ENCODE measurements at regions not wholly inside any gene's neighbourhood (a gene's known extent, or its start where the extent isn't known, plus 50 kb on each side); places are given as distances from the start of the nearest gene placed in this dataset.

DNA sequence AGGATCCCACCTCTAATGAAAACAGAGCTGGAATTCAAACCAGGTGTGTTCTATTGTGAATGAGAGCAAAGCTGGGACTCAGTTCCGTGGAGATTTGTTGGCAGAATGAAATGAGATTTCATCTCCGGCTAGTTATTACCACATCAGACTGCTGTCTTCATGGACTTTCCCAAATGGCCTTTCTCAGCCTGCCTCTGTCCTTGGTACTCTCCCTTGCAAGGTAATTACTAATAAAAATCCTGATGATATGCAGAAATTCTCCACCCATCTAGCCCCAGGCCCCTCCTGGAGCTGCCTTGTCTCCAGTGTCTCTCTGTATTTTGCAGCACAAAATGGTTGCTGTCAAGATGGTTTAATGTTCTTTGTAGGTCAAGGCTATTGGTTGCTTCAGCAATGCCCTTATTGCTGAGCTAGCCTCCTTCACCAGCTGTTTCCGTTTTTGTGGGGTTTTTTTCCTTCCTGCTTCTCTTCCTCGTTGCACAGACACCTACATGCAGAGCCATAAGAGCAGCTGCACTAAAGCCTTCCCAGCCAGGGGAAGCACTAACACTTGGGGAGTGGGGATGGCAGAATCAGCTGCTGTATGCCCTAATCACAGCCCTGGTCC is 185.0 kb upstream of the GHITM start:
- Histone ChIP-seq H3K36me3 (ENCODE audit: control insufficient read depth in 1 of 2, insufficient read depth in 2 of 2, low read length in 2 of 2) (no peaks in the 10 kb centered on the region), H3K9me3 (ENCODE audit: control insufficient read depth in 1 of 2, insufficient read depth in 1 of 2, low read depth in 1 of 2, low read length in 2 of 2) (no peaks in the 10 kb centered on the region), H4K20me1 (ENCODE audit: insufficient read depth) (no peaks in the 10 kb centered on the region), H3K4me2 (ENCODE audit: low read length) (no peak overlapping the region), H3K9ac (ENCODE audit: low read length) (no peak overlapping the region), H3K9me2 (ENCODE audit: insufficient read depth) (no peaks in the 10 kb centered on the region), H3K27ac (ENCODE audit: low read depth, low read length) (no peak overlapping the region), H3K4me1 (ENCODE audit: control insufficient read depth in 1 of 2, insufficient read depth in 2 of 2, low read length in 2 of 2) (no peaks in the 10 kb centered on the region), H3K4me3 (replicated peaks in 1 of 2; ENCODE audit: low read depth in 1 of 2, low read length in 2 of 2) (no peak overlapping the region), H3K79me2 (ENCODE audit: insufficient read depth, low read length) (no peaks in the 10 kb centered on the region), H3K27me3 (ENCODE audit: insufficient read depth, low read length) (peaks cover 6% of the 10 kb centered on the region), H2AFZ (ENCODE audit: low read depth, low read length, poor library complexity, severe bottlenecking) (no peak overlapping the region)
- CTCF ChIA-PET, result no interaction called here
- no peak for TF ChIP-seq ELF1 (IDR thresholded peaks at IDR 0.05; ENCODE audit: borderline replicate concordance, low read depth)
- no TSS peak for BruUV-seq (replicated peaks)
- RAD21 ChIA-PET (ENCODE audit: low non-redundant PET in 1 of 2, low total read pairs in 2 of 2, uncharacterized antibody in 2 of 2, unreplicated experiment in 2 of 2), result no interaction called here
- ATAC-seq, result no peak
- POLR2A ChIA-PET, result no interaction called here
- no peak for DNase-seq (ENCODE audit: low read depth, low spot score)
- intact Hi-C loops (cut with micrococcal nuclease), result no loop called here

DNA sequence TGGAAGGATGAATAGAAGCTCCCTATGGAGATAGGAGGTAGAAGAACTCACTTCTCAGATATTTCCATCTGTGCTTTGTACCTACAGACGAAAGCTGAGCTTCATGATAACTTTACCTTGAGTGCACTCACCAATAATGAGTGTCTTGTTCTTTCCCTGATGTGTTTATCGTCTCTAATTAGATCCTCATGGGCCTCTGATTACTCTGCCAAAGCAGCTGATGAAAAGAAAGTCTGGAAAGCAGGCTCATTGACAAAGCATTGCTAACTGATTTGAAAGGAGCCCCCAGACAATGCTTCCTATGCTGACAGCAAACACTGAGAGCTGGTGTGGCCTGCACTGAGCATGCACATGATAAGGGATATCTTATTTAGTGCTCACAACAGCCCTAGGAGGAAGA is 183.9 kb upstream of the GHITM start:
- CTCF ChIA-PET, result no interaction called here
- intact Hi-C loops (cut with micrococcal nuclease), result no loop called here
- H3K27ac ChIP-seq (ENCODE audit: low read depth, low read length), result no peak overlapping the region
- POLR2A ChIA-PET, result no interaction called here
- H3K4me1 ChIP-seq (ENCODE audit: control insufficient read depth in 1 of 2, insufficient read depth in 2 of 2, low read length in 2 of 2), result no peaks in the 10 kb centered on the region
- H3K4me2 ChIP-seq (ENCODE audit: low read length), result no peak overlapping the region
- DNase-seq (ENCODE audit: low read depth, low spot score), result no peak
- ATAC-seq, result no peak
- RAD21 ChIA-PET (ENCODE audit: low non-redundant PET in 1 of 2, low total read pairs in 2 of 2, uncharacterized antibody in 2 of 2, unreplicated experiment in 2 of 2), result no interaction called here
- H3K9me3 ChIP-seq (ENCODE audit: control insufficient read depth in 1 of 2, insufficient read depth in 1 of 2, low read depth in 1 of 2, low read length in 2 of 2), result no peaks in the 10 kb centered on the region
- H3K4me3 ChIP-seq (replicated peaks in 1 of 2; ENCODE audit: low read depth in 1 of 2, low read length in 2 of 2), result no peak overlapping the region
- H3K9me2 ChIP-seq (ENCODE audit: insufficient read depth), result no peaks in the 10 kb centered on the region
- H3K79me2 ChIP-seq (ENCODE audit: insufficient read depth, low read length), result no peaks in the 10 kb centered on the region
- H4K20me1 ChIP-seq (ENCODE audit: insufficient read depth), result no peaks in the 10 kb centered on the region
- H2AFZ ChIP-seq (ENCODE audit: low read depth, low read length, poor library complexity, severe bottlenecking), result no peak overlapping the region
- BruUV-seq (replicated peaks), result no TSS peak
- peaks cover 10% of the 10 kb centered on the region for H3K27me3 ChIP-seq (ENCODE audit: insufficient read depth, low read length)
- no peak for TF ChIP-seq YY1 (IDR thresholded peaks at IDR 0.05; ENCODE audit: extremely low read depth, insufficient replicate concordance, low read depth, low read length)
- TF ChIP-seq SRF (IDR thresholded peaks at IDR 0.05; ENCODE audit: low read depth), result no peak
- TF ChIP-seq, protein P1, sequence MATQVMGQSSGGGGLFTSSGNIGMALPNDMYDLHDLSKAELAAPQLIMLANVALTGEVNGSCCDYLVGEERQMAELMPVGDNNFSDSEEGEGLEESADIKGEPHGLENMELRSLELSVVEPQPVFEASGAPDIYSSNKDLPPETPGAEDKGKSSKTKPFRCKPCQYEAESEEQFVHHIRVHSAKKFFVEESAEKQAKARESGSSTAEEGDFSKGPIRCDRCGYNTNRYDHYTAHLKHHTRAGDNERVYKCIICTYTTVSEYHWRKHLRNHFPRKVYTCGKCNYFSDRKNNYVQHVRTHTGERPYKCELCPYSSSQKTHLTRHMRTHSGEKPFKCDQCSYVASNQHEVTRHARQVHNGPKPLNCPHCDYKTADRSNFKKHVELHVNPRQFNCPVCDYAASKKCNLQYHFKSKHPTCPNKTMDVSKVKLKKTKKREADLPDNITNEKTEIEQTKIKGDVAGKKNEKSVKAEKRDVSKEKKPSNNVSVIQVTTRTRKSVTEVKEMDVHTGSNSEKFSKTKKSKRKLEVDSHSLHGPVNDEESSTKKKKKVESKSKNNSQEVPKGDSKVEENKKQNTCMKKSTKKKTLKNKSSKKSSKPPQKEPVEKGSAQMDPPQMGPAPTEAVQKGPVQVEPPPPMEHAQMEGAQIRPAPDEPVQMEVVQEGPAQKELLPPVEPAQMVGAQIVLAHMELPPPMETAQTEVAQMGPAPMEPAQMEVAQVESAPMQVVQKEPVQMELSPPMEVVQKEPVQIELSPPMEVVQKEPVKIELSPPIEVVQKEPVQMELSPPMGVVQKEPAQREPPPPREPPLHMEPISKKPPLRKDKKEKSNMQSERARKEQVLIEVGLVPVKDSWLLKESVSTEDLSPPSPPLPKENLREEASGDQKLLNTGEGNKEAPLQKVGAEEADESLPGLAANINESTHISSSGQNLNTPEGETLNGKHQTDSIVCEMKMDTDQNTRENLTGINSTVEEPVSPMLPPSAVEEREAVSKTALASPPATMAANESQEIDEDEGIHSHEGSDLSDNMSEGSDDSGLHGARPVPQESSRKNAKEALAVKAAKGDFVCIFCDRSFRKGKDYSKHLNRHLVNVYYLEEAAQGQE (IDR thresholded peaks at IDR 0.05; ENCODE audit: low read depth), result no peak
- TF ChIP-seq JUND (IDR thresholded peaks at IDR 0.05), result no peak
- no peak for TF ChIP-seq EZH2phosphoT487 (IDR thresholded peaks at IDR 0.05; ENCODE audit: borderline replicate concordance)
- no peak for TF ChIP-seq CTCF (IDR thresholded peaks at IDR 0.05 in 2 of 3, conservative IDR thresholded peaks at IDR 0.05 in 1 of 3; ENCODE audit: borderline replicate concordance in 1 of 3, insufficient read depth in 1 of 3, low read depth in 2 of 3, low read length in 2 of 3)
- no peak for TF ChIP-seq SIN3A (IDR thresholded peaks at IDR 0.05; ENCODE audit: low read depth)
- TF ChIP-seq RAD21 (IDR thresholded peaks at IDR 0.05; ENCODE audit: low read depth), result no peak
- TF ChIP-seq ELF1 (IDR thresholded peaks at IDR 0.05; ENCODE audit: borderline replicate concordance, low read depth), result no peak
- no peak for TF ChIP-seq EGR1 (IDR thresholded peaks at IDR 0.05; ENCODE audit: low read depth)
- TF ChIP-seq FOSL1 (IDR thresholded peaks at IDR 0.05; ENCODE audit: low read depth), result no peak
- no peak for TF ChIP-seq EZH2 (IDR thresholded peaks at IDR 0.05)
- no peak overlapping the region for H3K9ac ChIP-seq (ENCODE audit: low read length)
- H3K36me3 ChIP-seq (ENCODE audit: control insufficient read depth in 1 of 2, insufficient read depth in 2 of 2, low read length in 2 of 2), result no peaks in the 10 kb centered on the region

Measured in HCT116 (cell line).